ENCODE measurements at regions not wholly inside any gene's neighbourhood (a gene's known extent, or its start where the extent isn't known, plus 50 kb on each side); places are given as distances from the start of the nearest gene placed in this dataset.
A peak's percentile ranks its signal among the peaks of the same experiment; 100 is the strongest.

GRCh38 chr1:57879700-57880099, 455.8 kb upstream of the DAB1 start:
- no peak for DNase-seq (ENCODE audit: low read depth in 2 of 2)

- DNase-seq (ENCODE audit: low read depth in 2 of 2), result no peak
These were observed 450.6 kb upstream of the DAB1 start for GRCh38 chr1:57874418-57874877.

GRCh38 chr1:57872913-57873312, 449.1 kb upstream of the DAB1 start:
- no peak for DNase-seq (ENCODE audit: low read depth in 2 of 2)

GRCh38 chr1:57868908-57869307, 445.0 kb upstream of the DAB1 start:
- DNase-seq (ENCODE audit: low read depth in 2 of 2), result no peak

GRCh38 chr1:57868239-57868638, 444.4 kb upstream of the DAB1 start:
- no peak for DNase-seq (ENCODE audit: low read depth in 2 of 2)

- DNase-seq (ENCODE audit: low read depth in 2 of 2), result no peak
These were observed 443.1 kb upstream of the DAB1 start for GRCh38 chr1:57866998-57867397.

- DNase-seq (ENCODE audit: low read depth in 2 of 2), result no peak
These were observed 437.2 kb upstream of the DAB1 start for GRCh38 chr1:57860931-57861565.

GRCh38 chr1:57860325-57860724, 436.5 kb upstream of the DAB1 start:
- DNase-seq (ENCODE audit: low read depth in 2 of 2), result no peak

- no peak for DNase-seq (ENCODE audit: low read depth in 2 of 2)
These were observed 434.9 kb upstream of the DAB1 start for GRCh38 chr1:57858740-57859139.

GRCh38 chr1:57857809-57858208, 433.9 kb upstream of the DAB1 start:
- DNase-seq (ENCODE audit: low read depth in 2 of 2), result peak in 1 of 2 donors; percentile 3

GRCh38 chr1:57854436-57854835, 430.6 kb upstream of the DAB1 start:
- no peak for DNase-seq (ENCODE audit: low read depth in 2 of 2)

- DNase-seq (ENCODE audit: low read depth in 2 of 2), result no peak
These were observed 426.5 kb upstream of the DAB1 start for GRCh38 chr1:57850176-57850940.

GRCh38 chr1:57848406-57848805, 424.5 kb upstream of the DAB1 start:
- DNase-seq (ENCODE audit: low read depth in 2 of 2), result no peak

- no peak for DNase-seq (ENCODE audit: low read depth in 2 of 2)
These were observed 421.2 kb upstream of the DAB1 start for GRCh38 chr1:57845041-57845440.

- DNase-seq (ENCODE audit: low read depth in 2 of 2), result no peak
These were observed 420.6 kb upstream of the DAB1 start for GRCh38 chr1:57844382-57844980.

- no peak for DNase-seq (ENCODE audit: low read depth in 2 of 2)
These were observed 419.9 kb upstream of the DAB1 start for GRCh38 chr1:57843760-57844159.

GRCh38 chr1:57839526-57839925, 415.7 kb upstream of the DAB1 start:
- DNase-seq (ENCODE audit: low read depth in 2 of 2), result no peak

- DNase-seq (ENCODE audit: low read depth in 2 of 2), result no peak
These were observed 415.2 kb upstream of the DAB1 start for GRCh38 chr1:57839067-57839466.

- DNase-seq (ENCODE audit: low read depth in 2 of 2), result no peak
These were observed 411.8 kb upstream of the DAB1 start for GRCh38 chr1:57835620-57836019.

- no peak for DNase-seq (ENCODE audit: low read depth in 2 of 2)
These were observed 409.4 kb upstream of the DAB1 start for GRCh38 chr1:57833296-57833695.

- DNase-seq (ENCODE audit: low read depth in 2 of 2), result no peak
These were observed 408.8 kb upstream of the DAB1 start for GRCh38 chr1:57832612-57833011.

- peak in 1 of 2 donors; percentile 13 for DNase-seq (ENCODE audit: low read depth in 2 of 2)
These were observed 407.8 kb upstream of the DAB1 start for GRCh38 chr1:57831624-57832023.

GRCh38 chr1:57826535-57826934, 402.7 kb upstream of the DAB1 start:
- no peak for DNase-seq (ENCODE audit: low read depth in 2 of 2)

All from dermis microvascular lymphatic vessel endothelial cell (primary cell).